Gastrocnemius medialis (tissue), 4 donors: ENCODE measurements at regions not wholly inside any gene's neighbourhood (a gene's known extent, or its start where the extent isn't known, plus 50 kb on each side); places are given as distances from the start of the nearest gene placed in this dataset.

Experiments used
- ATAC-seq, 2 donors: fragments of 150-250 bp; one replicate each; pipeline ENCODE4 v1.9.1; 2016
- DNase-seq, 2 donors: peaks; one replicate each; pipeline ENCODE4 v3.0.0-alpha.2; 2019
- H3K27ac ChIP-seq, 4 donors: fragments of 200-600 bp; sonication (generic); 1 replicate in 1 of 4; 2 replicates in 3 of 4; pipeline ENCODE4 v1.5.1; 2016 to 2018; ENCODE audit warnings: mild to moderate bottlenecking in 2 of 4, moderate library complexity in 1 of 4
- H3K27me3 ChIP-seq, 3 donors: fragments of 200-600 bp; sonication (generic) in 2 of 3; 1 replicate in 1 of 3; 2 replicates in 2 of 3; pipeline versions ENCODE4 v1.5.1 to v1.6.0; 2016 to 2019; ENCODE audit warnings: mild to moderate bottlenecking in 1 of 3, moderate library complexity in 1 of 3
- H3K36me3 ChIP-seq, 2 donors: fragments of 200-600 bp; sonication (generic) in 1 of 2; one replicate each; pipeline ENCODE4 v1.5.1; 2017 to 2018
- H3K4me1 ChIP-seq, 2 donors: fragments of 200-600 bp; sonication (generic) in 1 of 2; one replicate each; pipeline ENCODE4 v1.5.1; 2016 to 2017; ENCODE audit warnings: mild to moderate bottlenecking in 2 of 2
- H3K4me3 ChIP-seq, 4 donors: fragments of 200-600 bp; sonication (generic) in 3 of 4; 1 replicate in 1 of 4; 2 replicates in 3 of 4; pipeline ENCODE4 v1.5.1; 2016 to 2019; ENCODE audit warnings: mild to moderate bottlenecking in 2 of 4
- H3K9me3 ChIP-seq, 3 donors: fragments of 200-600 bp; sonication (generic) in 2 of 3; 1 replicate in 1 of 3; 2 replicates in 2 of 3; pipeline ENCODE4 v1.5.1; 2016 to 2019
- POLR2A ChIP-seq, 2 donors: fragments of 450-650 bp; IDR thresholded peaks; one replicate each; pipeline ENCODE4 v1.6.1; 2017; ENCODE audit warnings: antibody characterized with exemption in 2 of 2, mild to moderate bottlenecking in 2 of 2, moderate library complexity in 2 of 2
- in situ Hi-C, 4 donors: fragments of 200-750 bp; cut with MboI; loops; one replicate each; pipeline versions ENCODE4 v1.15.0 to v1.8.0; 2017; ENCODE audit warnings: low sequenced_read_pairs in 4 of 4
- intact Hi-C: fragments of 100-400 bp; cut with DNase I; formaldehyde crosslinking; loops from one replicate; pipeline ENCODE4 v1.15.1; 2023; ENCODE audit warnings: low total_unique reads
- TF ChIP-seq, protein P1 (sequence below), 5 experiments: fragments of 450-650 bp in 3 of 5; fragments of 200-600 bp in 2 of 5; sonication (generic) in 2 of 5; IDR thresholded peaks in 4 of 5; conservative IDR thresholded peaks in 1 of 5; 1 replicate in 4 of 5; 2 replicates in 1 of 5; pipeline ENCODE4 v1.5.1; 2016 to 2019; ENCODE audit warnings: antibody characterized with exemption in 5 of 5, mild to moderate bottlenecking in 3 of 5, moderate library complexity in 3 of 5

- in situ Hi-C loops (no loop called here), intact Hi-C loops (no loop called here)
- no peaks in the 10 kb centered on the region for H3K36me3 ChIP-seq
- no peak overlapping the region for H3K27ac ChIP-seq
- no peaks in the 10 kb centered on the region for H3K9me3 ChIP-seq
- TF ChIP-seq, protein P1, sequence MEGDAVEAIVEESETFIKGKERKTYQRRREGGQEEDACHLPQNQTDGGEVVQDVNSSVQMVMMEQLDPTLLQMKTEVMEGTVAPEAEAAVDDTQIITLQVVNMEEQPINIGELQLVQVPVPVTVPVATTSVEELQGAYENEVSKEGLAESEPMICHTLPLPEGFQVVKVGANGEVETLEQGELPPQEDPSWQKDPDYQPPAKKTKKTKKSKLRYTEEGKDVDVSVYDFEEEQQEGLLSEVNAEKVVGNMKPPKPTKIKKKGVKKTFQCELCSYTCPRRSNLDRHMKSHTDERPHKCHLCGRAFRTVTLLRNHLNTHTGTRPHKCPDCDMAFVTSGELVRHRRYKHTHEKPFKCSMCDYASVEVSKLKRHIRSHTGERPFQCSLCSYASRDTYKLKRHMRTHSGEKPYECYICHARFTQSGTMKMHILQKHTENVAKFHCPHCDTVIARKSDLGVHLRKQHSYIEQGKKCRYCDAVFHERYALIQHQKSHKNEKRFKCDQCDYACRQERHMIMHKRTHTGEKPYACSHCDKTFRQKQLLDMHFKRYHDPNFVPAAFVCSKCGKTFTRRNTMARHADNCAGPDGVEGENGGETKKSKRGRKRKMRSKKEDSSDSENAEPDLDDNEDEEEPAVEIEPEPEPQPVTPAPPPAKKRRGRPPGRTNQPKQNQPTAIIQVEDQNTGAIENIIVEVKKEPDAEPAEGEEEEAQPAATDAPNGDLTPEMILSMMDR (IDR thresholded peaks at IDR 0.05 in 4 of 5, conservative IDR thresholded peaks at IDR 0.05 in 1 of 5): no peak
- TF ChIP-seq POLR2A (IDR thresholded peaks at IDR 0.05): no peak
- H3K4me1 ChIP-seq: no peaks in the 10 kb centered on the region
- no peaks in the 10 kb centered on the region for H3K27me3 ChIP-seq
- DNase-seq (no peak), ATAC-seq (no peak)
- H3K4me3 ChIP-seq: no peak overlapping the region
Observed at GRCh38 chr11:70775386-70776075, 377.2 kb downstream of the CTTN start.

DNA sequence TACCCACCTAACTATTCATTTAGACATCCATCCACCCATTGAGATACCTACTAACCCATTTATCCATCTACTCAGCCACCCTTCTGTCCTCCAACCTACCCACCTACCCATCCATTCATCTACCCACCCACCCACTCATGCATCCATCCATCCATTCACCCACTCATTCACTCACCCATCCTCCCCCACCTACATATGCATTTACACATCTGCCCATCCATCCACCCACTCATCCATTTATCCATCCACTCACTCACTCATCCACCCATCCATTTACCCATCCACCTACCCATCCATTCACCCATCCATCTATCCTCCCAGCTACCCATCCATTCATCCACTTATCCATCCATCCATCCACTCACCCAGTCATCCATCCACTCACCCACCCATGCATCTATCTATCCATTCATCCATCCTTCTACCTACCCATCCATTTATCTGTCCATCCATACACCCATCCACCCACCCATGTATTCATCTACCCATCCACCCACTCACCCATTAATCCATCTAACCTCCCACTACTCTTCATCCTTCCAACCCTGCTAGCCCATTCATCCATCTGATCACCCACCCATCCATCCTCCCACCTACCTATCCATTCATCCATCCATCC, 378.7 kb downstream of the CTTN start:
- intact Hi-C loops (no loop called here), in situ Hi-C loops (no loop called here)
- H3K36me3 ChIP-seq: no peaks in the 10 kb centered on the region
- TF ChIP-seq POLR2A (IDR thresholded peaks at IDR 0.05): no peak
- TF ChIP-seq, protein P1 (IDR thresholded peaks at IDR 0.05 in 4 of 5, conservative IDR thresholded peaks at IDR 0.05 in 1 of 5): no peak
- H3K4me1 ChIP-seq: no peaks in the 10 kb centered on the region
- no peak overlapping the region for H3K4me3 ChIP-seq
- no peaks in the 10 kb centered on the region for H3K27me3 ChIP-seq
- H3K9me3 ChIP-seq: no peaks in the 10 kb centered on the region
- DNase-seq: no peak
- H3K27ac ChIP-seq: no peak overlapping the region
- ATAC-seq: no peak

DNA sequence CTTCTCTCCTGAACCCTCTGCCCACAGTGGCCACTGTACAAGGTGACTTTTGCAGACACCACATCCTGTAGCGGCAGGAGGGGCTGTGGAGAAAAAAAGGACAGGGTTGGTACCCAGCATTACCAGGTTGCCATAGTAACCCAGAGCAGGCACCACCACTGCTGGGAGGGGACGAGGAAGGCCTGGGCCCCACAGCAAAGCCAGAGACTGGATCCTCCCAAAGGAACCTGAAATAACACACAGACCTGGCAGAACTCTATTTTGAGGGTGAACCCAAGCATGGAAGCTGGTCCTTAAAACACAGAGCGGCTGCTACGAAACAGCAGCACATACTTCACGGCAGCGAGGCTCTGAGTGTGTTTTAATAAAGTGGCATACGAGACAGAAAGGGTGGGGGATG, 380.6 kb downstream of the CTTN start:
- Histone ChIP-seq H3K9me3 (no peaks in the 10 kb centered on the region), H3K4me3 (no peak overlapping the region), H3K27ac (no peak overlapping the region), H3K4me1 (no peaks in the 10 kb centered on the region), H3K27me3 (no peaks in the 10 kb centered on the region), H3K36me3 (no peaks in the 10 kb centered on the region)
- TF ChIP-seq, protein P1 (IDR thresholded peaks at IDR 0.05 in 4 of 5, conservative IDR thresholded peaks at IDR 0.05 in 1 of 5): no peak
- no peak for TF ChIP-seq POLR2A (IDR thresholded peaks at IDR 0.05)
- intact Hi-C loops (no loop called here), in situ Hi-C loops (no loop called here)
- ATAC-seq: no peak
- DNase-seq: no peak

- in situ Hi-C loops: no loop called here
- no peak for TF ChIP-seq POLR2A (IDR thresholded peaks at IDR 0.05)
- TF ChIP-seq, protein P1 (IDR thresholded peaks at IDR 0.05 in 4 of 5, conservative IDR thresholded peaks at IDR 0.05 in 1 of 5): no peak
Observed at GRCh38 chr11:70779433-70780245, 381.3 kb downstream of the CTTN start.

More at GRCh38 chr11:70779433-70780245, 381.3 kb downstream of the CTTN start:
- H3K9me3 ChIP-seq: no peaks in the 10 kb centered on the region
- no peak for DNase-seq
- ATAC-seq: no peak
- no peak overlapping the region for H3K4me3 ChIP-seq
- no peak overlapping the region for H3K27ac ChIP-seq
- intact Hi-C loops: no loop called here
- H3K27me3 ChIP-seq: no peaks in the 10 kb centered on the region
- H3K4me1 ChIP-seq: no peaks in the 10 kb centered on the region
- H3K36me3 ChIP-seq: no peaks in the 10 kb centered on the region
